ENCODE measurements at regions not wholly inside any gene's neighbourhood (a gene's known extent, or its start where the extent isn't known, plus 50 kb on each side); places are given as distances from the start of the nearest gene placed in this dataset.

DNA sequence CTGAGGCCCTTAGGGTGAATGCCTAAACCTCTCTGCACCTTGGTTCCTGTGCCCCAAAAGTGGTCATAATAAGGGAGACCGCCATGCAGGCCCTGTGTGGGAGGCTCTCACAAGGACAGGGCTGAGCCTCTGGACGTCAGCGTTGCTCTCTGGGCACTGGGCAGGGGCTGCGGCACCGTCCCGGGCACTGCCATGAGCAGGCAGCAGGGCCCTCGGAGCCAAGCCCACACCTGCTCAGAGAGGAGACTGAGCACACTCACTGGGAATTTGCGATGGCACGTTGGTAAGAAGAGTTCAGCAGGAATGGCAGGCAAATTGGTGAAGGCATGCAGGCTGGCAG lies 123.4 kb downstream of the HMX1 start:
- POLR2A ChIA-PET, result no interaction called here
- H2AFZ ChIP-seq (ENCODE audit: control insufficient read depth, low read depth, low read length), result no peak overlapping the region

More for the DNA sequence above, 123.4 kb downstream of the HMX1 start:
- H3K27me3 ChIP-seq (replicated peaks in 1 of 2; ENCODE audit: control insufficient read depth in 2 of 2, insufficient read depth in 2 of 2, low read length in 1 of 2), result no peaks in the 10 kb centered on the region
- DNase-seq (ENCODE audit: low read depth, low spot score) (no peak), FAIRE-seq (no peak), ATAC-seq (no peak)
- SMC1A ChIA-PET (ENCODE audit: uncharacterized antibody, unreplicated experiment), result no interaction called here
- H4K20me1 ChIP-seq (ENCODE audit: control insufficient read depth, insufficient read depth), result no peaks in the 10 kb centered on the region
- no peaks in the 10 kb centered on the region for H3K79me2 ChIP-seq (ENCODE audit: control insufficient read depth, insufficient read depth, low read length)
- 58% methylated on average over 9 of the region's 9 CpGs for WGBS (ENCODE audit: insufficient coverage, insufficient replicate concordance, low lambda C conversion rate, missing lambda C conversion rate)
- no peak overlapping the region for H3K27ac ChIP-seq (ENCODE audit: control insufficient read depth, insufficient read depth)
- no peaks in the 10 kb centered on the region for H3K9me3 ChIP-seq (replicated peaks; ENCODE audit: control insufficient read depth, insufficient read depth, low read length)
- H3K36me3 ChIP-seq (ENCODE audit: control insufficient read depth in 2 of 2, insufficient read depth in 2 of 2, low read length in 1 of 2), result no peaks in the 10 kb centered on the region
- no peak overlapping the region for H3K4me3 ChIP-seq
- TF ChIP-seq YBX1 (IDR thresholded peaks at IDR 0.05) (no peak), BCL11A (IDR thresholded peaks at IDR 0.05; ENCODE audit: low read depth, low read length) (no peak), NBN (IDR thresholded peaks at IDR 0.05) (no peak), MTA2 (IDR thresholded peaks at IDR 0.05; ENCODE audit: low read depth) (no peak), CREB1 (IDR thresholded peaks at IDR 0.05; ENCODE audit: low read depth) (no peak), NFIC (IDR thresholded peaks at IDR 0.05; ENCODE audit: low read depth, low read length) (no peak), NFXL1 (IDR thresholded peaks at IDR 0.05; ENCODE audit: borderline replicate concordance) (no peak), TCF12 (IDR thresholded peaks at IDR 0.05; ENCODE audit: low read depth, low read length) (no peak), NR2C1 (IDR thresholded peaks at IDR 0.05) (no peak), SPI1 (IDR thresholded peaks at IDR 0.05; ENCODE audit: borderline replicate concordance, insufficient read depth, low read depth, low read length) (no peak), MTA3 (IDR thresholded peaks at IDR 0.05; ENCODE audit: borderline replicate concordance, low read length) (no peak), HDAC6 (IDR thresholded peaks at IDR 0.05; ENCODE audit: unreplicated experiment) (no peak)
- TF ChIP-seq, protein P1, sequence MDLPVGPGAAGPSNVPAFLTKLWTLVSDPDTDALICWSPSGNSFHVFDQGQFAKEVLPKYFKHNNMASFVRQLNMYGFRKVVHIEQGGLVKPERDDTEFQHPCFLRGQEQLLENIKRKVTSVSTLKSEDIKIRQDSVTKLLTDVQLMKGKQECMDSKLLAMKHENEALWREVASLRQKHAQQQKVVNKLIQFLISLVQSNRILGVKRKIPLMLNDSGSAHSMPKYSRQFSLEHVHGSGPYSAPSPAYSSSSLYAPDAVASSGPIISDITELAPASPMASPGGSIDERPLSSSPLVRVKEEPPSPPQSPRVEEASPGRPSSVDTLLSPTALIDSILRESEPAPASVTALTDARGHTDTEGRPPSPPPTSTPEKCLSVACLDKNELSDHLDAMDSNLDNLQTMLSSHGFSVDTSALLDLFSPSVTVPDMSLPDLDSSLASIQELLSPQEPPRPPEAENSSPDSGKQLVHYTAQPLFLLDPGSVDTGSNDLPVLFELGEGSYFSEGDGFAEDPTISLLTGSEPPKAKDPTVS (IDR thresholded peaks at IDR 0.05; ENCODE audit: low read depth, low read length), result no peak
- CTCF ChIA-PET, result no interaction called here
- no peak overlapping the region for H3K9ac ChIP-seq (ENCODE audit: control insufficient read depth, insufficient read depth, low read length)
- H3K4me1 ChIP-seq (ENCODE audit: control insufficient read depth, insufficient read depth, low read length), result no peaks in the 10 kb centered on the region
- BruUV-seq (replicated peaks), result no TSS peak
- RAD21 ChIA-PET (ENCODE audit: unreplicated experiment), result no interaction called here
- in situ Hi-C loops (cut with MboI) (no loop called here), intact Hi-C loops (cut with micrococcal nuclease; ENCODE audit: unreplicated experiment) (no loop called here)
- no peak overlapping the region for H3K4me2 ChIP-seq (ENCODE audit: control insufficient read depth, insufficient read depth)
